IMR-90 (cell line): ENCODE measurements at regions not wholly inside any gene's neighbourhood (a gene's known extent, or its start where the extent isn't known, plus 50 kb on each side); places are given as distances from the start of the nearest gene placed in this dataset.

Experiments
- BHLHE40 ChIP-seq: fragments of 150-350 bp; IDR thresholded peaks from 2 replicates; pipeline ENCODE4 v1.6.1; 2016; ENCODE audit warnings: mild to moderate bottlenecking, low read depth, low read length
- CEBPB ChIP-seq: IDR thresholded peaks from 2 replicates; pipeline ENCODE4 v1.6.1; 2012; ENCODE audit warnings: low read depth, low read length, improper control_type of control experiment
- CHD1 ChIP-seq: IDR thresholded peaks from 2 replicates; pipeline ENCODE4 v1.6.1; 2012; ENCODE audit warnings: low read depth, low read length, improper control_type of control experiment
- MAFK ChIP-seq: IDR thresholded peaks from 2 replicates; pipeline ENCODE4 v1.6.1; 2012; ENCODE audit warnings: low read depth, low read length, improper control_type of control experiment
- MAZ ChIP-seq: IDR thresholded peaks from 2 replicates; pipeline ENCODE4 v1.6.1; 2012; ENCODE audit warnings: low read depth, mild to moderate bottlenecking, low read length, improper control_type of control experiment, moderate library complexity, borderline replicate concordance
- MXI1 ChIP-seq: IDR thresholded peaks from 2 replicates; pipeline ENCODE4 v1.6.1; 2012; ENCODE audit warnings: low read depth, mild to moderate bottlenecking, low read length, moderate library complexity, borderline replicate concordance
- POLR2A ChIP-seq: IDR thresholded peaks from 2 replicates; pipeline ENCODE4 v1.6.1; 2012; ENCODE audit warnings: mild to moderate bottlenecking, low read depth, low read length
- RFX5 ChIP-seq: IDR thresholded peaks from 2 replicates; pipeline ENCODE4 v1.8.0; 2012; ENCODE audit warnings: low read depth, mild to moderate bottlenecking, low read length, moderate library complexity
- TF ChIP-seq, protein P1 (sequence below): conservative IDR thresholded peaks from 2 replicates; pipeline ENCODE4 v1.5.1; 2012; ENCODE audit warnings: mild to moderate bottlenecking, low read depth, low read length, improper control_type of control experiment
- TF ChIP-seq, protein P2 (sequence below): fragments of 150-350 bp; IDR thresholded peaks from 2 replicates; pipeline ENCODE4 v1.6.1; 2016; ENCODE audit warnings: low read depth, mild to moderate bottlenecking, low read length, moderate library complexity, borderline replicate concordance

DNA sequence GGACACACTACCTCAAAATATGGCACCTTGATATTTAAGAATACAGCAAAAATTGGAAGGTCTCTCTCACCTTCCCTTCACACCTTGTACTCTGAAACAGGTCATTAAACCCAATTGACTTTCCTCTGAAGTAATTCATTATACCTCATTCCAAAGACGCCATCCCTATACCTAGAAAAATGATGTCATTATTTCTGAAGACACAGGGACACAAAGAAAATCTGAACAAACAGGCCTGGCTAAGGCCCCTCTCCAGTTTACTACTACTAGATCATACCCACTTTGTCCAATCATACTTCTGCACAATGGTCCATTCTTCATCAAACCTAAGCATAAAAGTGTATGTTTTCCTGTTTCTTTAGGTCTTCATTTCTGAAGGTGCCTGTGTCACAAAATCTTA, 156.9 kb downstream of the RASSF9 start:
- TF ChIP-seq RFX5 (no peak), POLR2A (no peak), MAZ (no peak), CEBPB (no peak), CHD1 (no peak), BHLHE40 (no peak), MAFK (no peak), MXI1 (no peak)
- TF ChIP-seq, protein P1, sequence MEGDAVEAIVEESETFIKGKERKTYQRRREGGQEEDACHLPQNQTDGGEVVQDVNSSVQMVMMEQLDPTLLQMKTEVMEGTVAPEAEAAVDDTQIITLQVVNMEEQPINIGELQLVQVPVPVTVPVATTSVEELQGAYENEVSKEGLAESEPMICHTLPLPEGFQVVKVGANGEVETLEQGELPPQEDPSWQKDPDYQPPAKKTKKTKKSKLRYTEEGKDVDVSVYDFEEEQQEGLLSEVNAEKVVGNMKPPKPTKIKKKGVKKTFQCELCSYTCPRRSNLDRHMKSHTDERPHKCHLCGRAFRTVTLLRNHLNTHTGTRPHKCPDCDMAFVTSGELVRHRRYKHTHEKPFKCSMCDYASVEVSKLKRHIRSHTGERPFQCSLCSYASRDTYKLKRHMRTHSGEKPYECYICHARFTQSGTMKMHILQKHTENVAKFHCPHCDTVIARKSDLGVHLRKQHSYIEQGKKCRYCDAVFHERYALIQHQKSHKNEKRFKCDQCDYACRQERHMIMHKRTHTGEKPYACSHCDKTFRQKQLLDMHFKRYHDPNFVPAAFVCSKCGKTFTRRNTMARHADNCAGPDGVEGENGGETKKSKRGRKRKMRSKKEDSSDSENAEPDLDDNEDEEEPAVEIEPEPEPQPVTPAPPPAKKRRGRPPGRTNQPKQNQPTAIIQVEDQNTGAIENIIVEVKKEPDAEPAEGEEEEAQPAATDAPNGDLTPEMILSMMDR, result no peak
- TF ChIP-seq, protein P2, sequence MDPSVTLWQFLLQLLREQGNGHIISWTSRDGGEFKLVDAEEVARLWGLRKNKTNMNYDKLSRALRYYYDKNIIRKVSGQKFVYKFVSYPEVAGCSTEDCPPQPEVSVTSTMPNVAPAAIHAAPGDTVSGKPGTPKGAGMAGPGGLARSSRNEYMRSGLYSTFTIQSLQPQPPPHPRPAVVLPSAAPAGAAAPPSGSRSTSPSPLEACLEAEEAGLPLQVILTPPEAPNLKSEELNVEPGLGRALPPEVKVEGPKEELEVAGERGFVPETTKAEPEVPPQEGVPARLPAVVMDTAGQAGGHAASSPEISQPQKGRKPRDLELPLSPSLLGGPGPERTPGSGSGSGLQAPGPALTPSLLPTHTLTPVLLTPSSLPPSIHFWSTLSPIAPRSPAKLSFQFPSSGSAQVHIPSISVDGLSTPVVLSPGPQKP, result no peak
